ENCODE measurements at regions not wholly inside any gene's neighbourhood (a gene's known extent, or its start where the extent isn't known, plus 50 kb on each side); places are given as distances from the start of the nearest gene placed in this dataset.

GRCh38 chr9:78479441-78479840, 182.5 kb downstream of the PSAT1 start:
- DNase-seq (ENCODE audit: low read depth in 2 of 2): no peak
- Histone ChIP-seq H4K20me1 (ENCODE audit: control insufficient read depth, extremely low read depth, insufficient read depth, low read length) (no peaks in the 10 kb centered on the region), H3K79me2 (ENCODE audit: control insufficient read depth, insufficient read depth, low read length) (no peaks in the 10 kb centered on the region), H3K4me1 (ENCODE audit: control insufficient read depth, extremely low read depth, insufficient read depth, low read length) (no peaks in the 10 kb centered on the region), H3K4me2 (ENCODE audit: extremely low read depth, insufficient read depth, low read length) (no peak overlapping the region), H3K36me3 (ENCODE audit: control insufficient read depth, insufficient read depth, low read length) (no peaks in the 10 kb centered on the region), H3K9me3 (ENCODE audit: control insufficient read depth, insufficient read depth, low read depth, low read length) (no peaks in the 10 kb centered on the region), H3K9ac (ENCODE audit: insufficient read depth, low read length) (no peak overlapping the region), H3K27ac (ENCODE audit: insufficient read depth, low read length) (no peak overlapping the region), H2AFZ (ENCODE audit: low read length) (no peak overlapping the region), H3K27me3 (ENCODE audit: control insufficient read depth, insufficient read depth, low read length) (no peaks in the 10 kb centered on the region), H3K4me3 (replicated peaks in 1 of 4; ENCODE audit: control extremely low read depth in 1 of 4, insufficient read depth in 1 of 4, low read depth in 3 of 4, low read length in 4 of 4) (no peak overlapping the region)
- TF ChIP-seq EZH2 (IDR thresholded peaks at IDR 0.05; ENCODE audit: low read length, missing control alignments) (no peak), CTCF (conservative IDR thresholded peaks at IDR 0.05 in 1 of 2, IDR thresholded peaks at IDR 0.05 in 1 of 2; ENCODE audit: low read depth in 1 of 2, low read length in 2 of 2) (no peak)

GRCh38 chr9:78486661-78487060, 189.7 kb downstream of the PSAT1 start:
- Histone ChIP-seq H3K36me3 (ENCODE audit: control insufficient read depth, insufficient read depth, low read length) (no peaks in the 10 kb centered on the region), H3K79me2 (ENCODE audit: control insufficient read depth, insufficient read depth, low read length) (no peaks in the 10 kb centered on the region), H3K9ac (ENCODE audit: insufficient read depth, low read length) (no peak overlapping the region), H4K20me1 (ENCODE audit: control insufficient read depth, extremely low read depth, insufficient read depth, low read length) (no peaks in the 10 kb centered on the region), H3K4me1 (ENCODE audit: control insufficient read depth, extremely low read depth, insufficient read depth, low read length) (no peaks in the 10 kb centered on the region), H2AFZ (ENCODE audit: low read length) (no peak overlapping the region), H3K4me3 (replicated peaks in 1 of 4; ENCODE audit: control extremely low read depth in 1 of 4, insufficient read depth in 1 of 4, low read depth in 3 of 4, low read length in 4 of 4) (no peak overlapping the region), H3K4me2 (ENCODE audit: extremely low read depth, insufficient read depth, low read length) (no peak overlapping the region), H3K9me3 (ENCODE audit: control insufficient read depth, insufficient read depth, low read depth, low read length) (no peaks in the 10 kb centered on the region), H3K27ac (ENCODE audit: insufficient read depth, low read length) (no peak overlapping the region), H3K27me3 (ENCODE audit: control insufficient read depth, insufficient read depth, low read length) (no peaks in the 10 kb centered on the region)
- no peak for TF ChIP-seq EZH2 (IDR thresholded peaks at IDR 0.05; ENCODE audit: low read length, missing control alignments)
- no peak for TF ChIP-seq CTCF (conservative IDR thresholded peaks at IDR 0.05 in 1 of 2, IDR thresholded peaks at IDR 0.05 in 1 of 2; ENCODE audit: low read depth in 1 of 2, low read length in 2 of 2)
- DNase-seq (ENCODE audit: low read depth in 2 of 2): peak in 1 of 2 donors; percentile 9

GRCh38 chr9:78490231-78490630, 193.3 kb downstream of the PSAT1 start:
- H3K4me2 ChIP-seq (ENCODE audit: extremely low read depth, insufficient read depth, low read length): no peak overlapping the region
- H3K4me1 ChIP-seq (ENCODE audit: control insufficient read depth, extremely low read depth, insufficient read depth, low read length): no peaks in the 10 kb centered on the region
- H3K9me3 ChIP-seq (ENCODE audit: control insufficient read depth, insufficient read depth, low read depth, low read length): no peaks in the 10 kb centered on the region
- no peak overlapping the region for H2AFZ ChIP-seq (ENCODE audit: low read length)
- no peaks in the 10 kb centered on the region for H3K79me2 ChIP-seq (ENCODE audit: control insufficient read depth, insufficient read depth, low read length)
- no peaks in the 10 kb centered on the region for H3K27me3 ChIP-seq (ENCODE audit: control insufficient read depth, insufficient read depth, low read length)
- no peaks in the 10 kb centered on the region for H3K36me3 ChIP-seq (ENCODE audit: control insufficient read depth, insufficient read depth, low read length)
- no peak overlapping the region for H3K9ac ChIP-seq (ENCODE audit: insufficient read depth, low read length)
- no peak overlapping the region for H3K4me3 ChIP-seq (replicated peaks in 1 of 4; ENCODE audit: control extremely low read depth in 1 of 4, insufficient read depth in 1 of 4, low read depth in 3 of 4, low read length in 4 of 4)
- TF ChIP-seq CTCF (conservative IDR thresholded peaks at IDR 0.05 in 1 of 2, IDR thresholded peaks at IDR 0.05 in 1 of 2; ENCODE audit: low read depth in 1 of 2, low read length in 2 of 2) (no peak), EZH2 (IDR thresholded peaks at IDR 0.05; ENCODE audit: low read length, missing control alignments) (no peak)
- H3K27ac ChIP-seq (ENCODE audit: insufficient read depth, low read length): no peak overlapping the region
- DNase-seq (ENCODE audit: low read depth in 2 of 2): peak in 1 of 2 donors; percentile 47
- H4K20me1 ChIP-seq (ENCODE audit: control insufficient read depth, extremely low read depth, insufficient read depth, low read length): no peaks in the 10 kb centered on the region
